Activated CD8-positive, alpha-beta T cell treated with anti-CD3 and anti-CD28 coated beads, Interleukin-2, amount 10 ng/mL, durations not matched to agents 7 days and 5 days (primary cell): ENCODE measurements at regions not wholly inside any gene's neighbourhood (a gene's known extent, or its start where the extent isn't known, plus 50 kb on each side); places are given as distances from the start of the nearest gene placed in this dataset.

Experiments used
- ATAC-seq: fragments of 150-1000 bp; cut with Tn5 transposase; one replicate; pipeline ENCODE4 v1.10.0; 2021; ENCODE audit warnings: moderate library complexity
- CTCF ChIA-PET: fragments of 350-600 bp; sonication (Branson Sonifier 250); formaldehyde crosslinking; loops from one replicate; lab custom pipeline; 2021; ENCODE audit warnings: antibody characterized with exemption; lab: Charles Lee
- POLR2A ChIA-PET: fragments of 350-600 bp; sonication (Branson Sonifier 250); formaldehyde crosslinking; loops from one replicate; lab custom pipeline; 2021; ENCODE audit warnings: antibody characterized with exemption; lab: Charles Lee
- DNase-seq: peaks from one replicate; pipeline ENCODE4 v3.0.0-alpha.2; 2020
- H3K27ac Mint-ChIP-seq: one replicate; pipeline ENCODE4 v1.8.0; 2021; ENCODE audit warnings: mild to moderate bottlenecking, mixed read lengths
- H3K27me3 Mint-ChIP-seq: one replicate; pipeline ENCODE4 v1.8.0; 2021; ENCODE audit warnings: low read depth, mixed read lengths
- H3K36me3 Mint-ChIP-seq: one replicate; pipeline ENCODE4 v1.8.0; 2021; ENCODE audit warnings: low read depth, mixed read lengths
- H3K4me1 Mint-ChIP-seq: one replicate; pipeline ENCODE4 v1.8.0; 2021; ENCODE audit warnings: low read depth, mixed read lengths
- H3K4me3 Mint-ChIP-seq: one replicate; pipeline ENCODE4 v1.8.0; 2021; ENCODE audit warnings: mild to moderate bottlenecking, mixed read lengths
- H3K9me3 Mint-ChIP-seq: one replicate; pipeline ENCODE4 v1.8.0; 2022; ENCODE audit warnings: mixed read lengths; ENCODE audit not compliant: insufficient read depth

DNA sequence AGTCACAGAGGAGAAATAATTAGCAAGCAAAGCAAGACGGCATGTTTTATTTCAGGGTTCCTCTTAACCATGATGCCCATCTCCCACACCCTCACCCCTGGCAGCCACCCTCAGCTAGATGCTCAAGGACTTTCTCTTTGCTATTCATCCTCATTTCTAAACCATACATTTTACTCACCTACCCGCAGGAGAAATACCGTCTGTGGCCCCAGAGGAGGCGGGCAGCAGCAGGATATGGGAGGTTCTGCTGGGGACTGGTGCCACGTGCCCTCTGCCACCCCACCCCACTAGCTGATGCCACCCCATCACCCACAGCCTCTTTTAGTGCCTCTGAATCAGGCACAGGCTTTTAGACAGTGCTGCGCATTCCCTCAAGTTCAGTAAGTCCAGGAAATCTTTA, 168.7 kb upstream of the ITGB1 start:
- DNase-seq: no peak
- Mint-ChIP-seq H3K9me3 (peaks cover 5% of the 10 kb centered on the region), H3K4me3 (no peak overlapping the region), H3K4me1 (peaks cover 43% of the 10 kb centered on the region), H3K27me3 (no peaks in the 10 kb centered on the region), H3K36me3 (peaks cover 5% of the 10 kb centered on the region), H3K27ac (peak overlapping the region; percentile 94)
- peak; percentile 11 for ATAC-seq
- ChIA-PET CTCF (interaction anchor here (0.7 to 1.8 kb wide), 5 partner anchors 10 to 29 kb away, joined by 3 to 10 read pairs (median 5); no protein-coding TSS in a partner anchor), POLR2A (interaction anchor here (1.3 to 1.6 kb wide), 3 partner anchors 12 to 27 kb away, joined by 3 to 12 read pairs (median 9); no protein-coding TSS in a partner anchor)

DNA sequence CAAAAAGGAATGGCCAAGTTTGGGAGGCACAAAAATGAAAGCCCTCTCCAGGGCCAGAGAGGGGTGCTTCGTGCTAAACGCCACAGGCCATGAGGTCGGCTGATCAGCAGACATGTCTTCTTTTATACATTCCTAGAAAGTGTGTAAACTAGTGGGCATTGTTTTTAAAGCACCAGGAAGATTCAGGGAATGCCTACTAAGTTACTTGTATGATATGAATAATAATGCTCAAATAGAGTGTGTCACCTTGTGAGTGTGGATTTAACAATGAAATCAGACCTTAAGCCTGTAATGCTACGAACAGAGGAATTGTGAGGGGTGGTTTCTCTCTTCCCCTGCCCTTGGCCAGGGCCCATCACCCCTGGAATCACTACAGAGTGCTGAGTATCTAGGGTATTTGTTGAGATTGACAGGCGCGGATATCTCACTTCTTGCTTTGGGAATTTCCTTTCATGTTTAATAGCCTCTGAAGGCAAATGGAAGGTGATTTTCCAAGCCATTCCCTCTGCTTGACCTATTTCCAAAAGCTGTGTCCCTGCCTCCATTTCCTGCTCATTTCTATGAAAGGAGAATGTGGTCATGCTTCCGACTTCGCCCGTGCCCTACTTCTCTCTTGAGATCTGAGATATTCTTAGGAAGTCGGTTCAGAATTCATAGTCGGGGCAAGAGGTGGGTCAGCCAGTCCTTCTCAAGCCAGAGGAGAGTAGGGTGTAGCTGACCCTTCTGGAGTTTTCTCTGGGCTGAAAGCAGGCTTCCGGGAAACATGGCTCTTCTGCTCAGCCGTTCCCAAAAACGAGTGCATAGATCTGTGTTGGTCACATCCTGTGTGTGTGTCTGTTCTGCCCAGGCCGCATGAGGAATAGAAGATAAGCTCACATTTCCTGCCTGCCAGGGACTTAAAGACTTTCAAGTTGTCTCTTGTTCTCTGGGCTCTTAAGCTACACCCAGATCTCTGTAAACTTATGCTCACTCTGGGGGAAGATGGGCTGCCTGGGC, 167.8 kb upstream of the ITGB1 start:
- DNase-seq (peak; percentile 63), ATAC-seq (peak; percentile 95)
- Mint-ChIP-seq H3K9me3 (peaks cover 5% of the 10 kb centered on the region), H3K27me3 (no peaks in the 10 kb centered on the region), H3K4me3 (no peak overlapping the region), H3K4me1 (peaks cover 44% of the 10 kb centered on the region), H3K27ac (peak overlapping the region; percentile 94), H3K36me3 (peaks cover 5% of the 10 kb centered on the region)
- CTCF ChIA-PET: interaction anchor here (0.7 to 1.8 kb wide), 9 partner anchors 10 to 117 kb away, joined by 3 to 10 read pairs (median 6); no protein-coding TSS in a partner anchor
- POLR2A ChIA-PET: interaction anchor here (1.3 to 1.6 kb wide), 3 partner anchors 13 to 28 kb away, joined by 3 to 12 read pairs (median 9); no protein-coding TSS in a partner anchor

DNA sequence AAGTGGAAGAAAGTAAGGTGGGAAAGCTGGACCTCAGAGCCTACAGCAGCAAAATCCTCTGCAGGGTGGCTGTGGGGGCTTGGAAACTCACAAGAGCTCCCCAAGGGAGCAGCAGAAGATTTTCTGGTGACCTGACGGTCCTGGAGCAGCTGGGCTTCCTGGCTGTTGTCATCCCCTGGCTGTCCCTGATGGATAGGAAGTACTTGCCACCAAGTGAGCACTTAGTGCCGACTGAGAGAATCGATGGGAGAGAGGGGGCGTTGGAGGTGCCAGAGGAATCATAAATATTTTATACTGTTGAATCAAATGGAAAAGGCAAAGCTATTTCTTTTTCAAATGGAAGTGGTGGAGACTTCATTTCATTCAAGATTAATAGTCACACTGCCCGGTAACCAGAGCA, 167.1 kb upstream of the ITGB1 start:
- Mint-ChIP-seq H3K9me3 (peaks cover 5% of the 10 kb centered on the region), H3K27me3 (no peaks in the 10 kb centered on the region), H3K4me1 (peaks cover 49% of the 10 kb centered on the region), H3K36me3 (peaks cover 5% of the 10 kb centered on the region), H3K4me3 (no peak overlapping the region), H3K27ac (peak overlapping the region; percentile 94)
- CTCF ChIA-PET: interaction anchor here (0.6 to 1.3 kb wide), 3 partner anchors 29 to 151 kb away, joined by 3 to 8 read pairs (median 6); no protein-coding TSS in a partner anchor
- DNase-seq: no peak
- POLR2A ChIA-PET: interaction anchor here (1.6 kb wide), 1 partner anchor 28 kb away, joined by 9 read pairs; no protein-coding TSS in a partner anchor
- ATAC-seq: no peak

DNA sequence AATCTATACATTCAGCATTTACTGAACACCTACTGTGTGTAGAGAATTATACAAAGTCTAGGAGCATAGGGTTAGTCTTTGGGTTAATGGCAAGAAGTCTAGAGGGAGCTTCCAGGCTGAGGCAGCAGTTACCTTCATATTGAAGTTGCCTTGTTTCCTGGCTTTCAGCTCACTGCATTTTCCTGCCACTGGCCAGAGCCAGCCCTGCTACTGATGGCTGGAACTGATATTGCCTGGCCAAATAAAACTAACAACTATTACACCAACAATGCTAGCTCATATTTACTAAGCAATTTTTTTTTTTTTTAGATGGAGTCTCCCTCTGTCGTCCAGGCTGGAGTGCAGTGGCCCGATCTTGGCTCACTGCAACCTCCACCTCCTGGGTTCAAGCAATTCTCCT, 165.7 kb upstream of the ITGB1 start:
- H3K36me3 Mint-ChIP-seq: peaks cover 5% of the 10 kb centered on the region
- POLR2A ChIA-PET: no interaction called here

DNA sequence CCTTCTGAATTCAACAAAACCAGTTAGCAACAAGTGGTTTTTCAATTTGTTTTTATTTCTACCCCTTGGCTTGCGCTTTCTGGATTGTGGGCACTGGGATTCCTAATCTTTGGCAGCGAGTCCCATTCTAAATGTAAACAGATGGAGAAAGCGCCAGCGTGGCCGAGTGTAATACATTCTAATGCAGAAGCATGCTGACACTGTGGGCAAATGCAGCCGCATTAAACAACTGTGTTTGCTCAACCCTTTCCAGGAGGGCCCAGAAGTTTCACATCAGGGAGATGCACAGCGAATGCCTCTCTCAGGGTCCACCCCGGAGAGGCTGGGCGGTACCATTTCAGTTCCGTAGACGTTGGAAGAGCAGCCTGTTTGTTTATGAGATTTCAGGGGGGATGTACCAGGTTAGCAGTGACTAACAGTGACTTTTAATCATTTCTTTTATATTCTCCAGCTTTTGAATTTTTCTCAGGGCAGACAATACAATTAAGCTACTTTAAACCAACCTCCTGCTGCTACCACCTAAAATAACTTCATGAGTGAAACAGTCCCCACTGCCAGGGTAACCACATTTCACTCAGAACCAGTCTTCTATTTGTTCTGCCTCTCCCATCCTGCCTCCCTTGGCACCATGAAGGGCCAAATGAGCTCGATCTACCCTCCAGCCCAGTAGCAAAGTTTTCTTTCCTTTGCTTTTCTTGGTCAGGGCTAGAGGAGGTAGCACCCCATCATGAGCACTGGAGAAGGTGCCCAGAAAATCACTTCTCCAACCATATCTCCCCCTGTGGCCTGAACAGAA, 164.2 kb upstream of the ITGB1 start:
- Mint-ChIP-seq H3K27me3 (no peaks in the 10 kb centered on the region), H3K27ac (peak overlapping the region; percentile 39), H3K9me3 (peaks cover 5% of the 10 kb centered on the region), H3K4me3 (no peak overlapping the region), H3K36me3 (peaks cover 12% of the 10 kb centered on the region), H3K4me1 (peaks cover 55% of the 10 kb centered on the region)
- ChIA-PET POLR2A (no interaction called here), CTCF (interaction anchor here (0.9 to 1.4 kb wide), 2 partner anchors 13 to 19 kb away, joined by 3 read pairs; no protein-coding TSS in a partner anchor)
- ATAC-seq (no peak), DNase-seq (no peak)

More for the DNA sequence above, 165.7 kb upstream of the ITGB1 start:
- Mint-ChIP-seq H3K9me3 (peaks cover 5% of the 10 kb centered on the region), H3K27ac (no peak overlapping the region), H3K27me3 (no peaks in the 10 kb centered on the region), H3K4me1 (peaks cover 51% of the 10 kb centered on the region), H3K4me3 (no peak overlapping the region)
- DNase-seq: no peak
- ATAC-seq: no peak
- CTCF ChIA-PET: interaction anchor here (0.6 to 1.8 kb wide), 4 partner anchors 11 to 642 kb away, joined by 3 to 4 read pairs (median 4); no protein-coding TSS in a partner anchor

DNA sequence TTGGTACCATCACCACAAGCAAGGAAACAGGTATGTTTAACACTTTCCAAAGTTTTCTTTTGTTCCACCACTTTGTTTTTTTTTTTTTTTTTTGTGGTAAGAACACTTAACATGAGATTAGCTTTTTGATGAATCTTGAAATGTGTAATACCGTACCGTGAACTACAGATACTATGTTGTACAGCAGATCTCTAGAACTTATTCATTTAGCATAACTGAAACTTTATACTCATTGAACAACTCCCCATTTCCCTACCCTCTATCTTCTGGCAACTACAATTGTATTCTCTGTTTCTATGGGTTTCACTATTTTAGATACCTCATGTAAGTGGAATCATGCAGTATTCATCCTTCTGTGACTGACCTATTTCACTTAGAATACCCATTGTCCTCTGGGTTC, 162.7 kb upstream of the ITGB1 start:
- Mint-ChIP-seq H3K4me1 (peaks cover 53% of the 10 kb centered on the region), H3K27me3 (no peaks in the 10 kb centered on the region), H3K27ac (no peak overlapping the region), H3K36me3 (peaks cover 7% of the 10 kb centered on the region), H3K9me3 (no peaks in the 10 kb centered on the region), H3K4me3 (no peak overlapping the region)
- ATAC-seq (peak; percentile 40), DNase-seq (no peak)
- POLR2A ChIA-PET: interaction anchor here (0.6 kb wide), 1 partner anchor 13 kb away, joined by 3 read pairs; no protein-coding TSS in a partner anchor
- CTCF ChIA-PET: interaction anchor here (0.9 kb wide), 1 partner anchor 33 kb away, joined by 3 read pairs; no protein-coding TSS in a partner anchor

DNA sequence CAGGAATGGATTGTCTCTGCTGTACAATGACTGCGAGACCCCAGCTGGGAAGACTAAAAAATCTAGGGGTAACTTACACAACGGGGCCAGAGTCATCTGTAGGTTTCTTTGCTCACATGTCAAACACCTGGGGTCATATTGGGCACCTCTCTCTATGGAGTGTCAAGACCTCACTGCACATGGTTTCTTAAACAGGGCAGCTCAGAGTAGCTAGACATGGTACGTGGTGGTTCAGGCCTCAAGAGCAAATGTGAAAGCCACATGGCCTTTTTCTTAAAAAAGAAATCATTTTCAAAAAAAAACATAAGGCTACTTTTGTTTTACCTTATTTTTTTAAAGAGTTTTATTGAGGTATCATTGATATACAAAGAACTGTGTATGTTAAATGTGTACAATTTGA, 162.2 kb upstream of the ITGB1 start:
- ATAC-seq (no peak), DNase-seq (no peak)
- Mint-ChIP-seq H3K4me1 (peaks cover 49% of the 10 kb centered on the region), H3K27ac (no peak overlapping the region), H3K4me3 (no peak overlapping the region), H3K36me3 (peaks cover 7% of the 10 kb centered on the region), H3K27me3 (no peaks in the 10 kb centered on the region), H3K9me3 (no peaks in the 10 kb centered on the region)
- CTCF ChIA-PET: interaction anchor here (0.8 to 1.4 kb wide), 2 partner anchors 13 to 18 kb away, joined by 3 to 5 read pairs; no protein-coding TSS in a partner anchor
- POLR2A ChIA-PET: interaction anchor here (0.6 kb wide), 1 partner anchor 14 kb away, joined by 3 read pairs; no protein-coding TSS in a partner anchor

DNA sequence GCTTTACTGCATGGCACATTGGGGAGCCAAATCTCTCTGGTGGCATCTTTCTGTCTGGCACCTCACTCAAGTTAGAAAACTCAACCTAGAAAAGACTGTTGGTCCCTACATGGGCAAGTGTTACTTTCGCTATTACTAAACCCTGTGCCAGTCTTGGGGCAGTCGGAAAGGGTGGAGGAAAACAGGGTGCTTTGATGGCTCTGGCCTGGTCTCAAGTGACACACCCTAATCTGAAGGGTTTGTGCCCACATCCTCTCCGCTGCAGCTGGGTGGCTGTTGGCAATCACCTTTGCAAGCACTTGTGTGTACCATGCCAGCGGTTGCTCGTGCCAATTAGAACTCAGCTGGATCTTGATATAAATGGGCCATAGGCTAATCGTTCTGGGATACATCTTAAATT, 159.8 kb upstream of the ITGB1 start:
- H3K4me1 Mint-ChIP-seq: peaks cover 47% of the 10 kb centered on the region
- peak; percentile 68 for ATAC-seq
- CTCF ChIA-PET: no interaction called here
- no peaks in the 10 kb centered on the region for H3K9me3 Mint-ChIP-seq
- POLR2A ChIA-PET: no interaction called here
- H3K36me3 Mint-ChIP-seq: peaks cover 7% of the 10 kb centered on the region
- H3K27me3 Mint-ChIP-seq: no peaks in the 10 kb centered on the region
- peak overlapping the region; percentile 67 for H3K27ac Mint-ChIP-seq
- DNase-seq: peak; percentile 48
- H3K4me3 Mint-ChIP-seq: no peak overlapping the region

DNA sequence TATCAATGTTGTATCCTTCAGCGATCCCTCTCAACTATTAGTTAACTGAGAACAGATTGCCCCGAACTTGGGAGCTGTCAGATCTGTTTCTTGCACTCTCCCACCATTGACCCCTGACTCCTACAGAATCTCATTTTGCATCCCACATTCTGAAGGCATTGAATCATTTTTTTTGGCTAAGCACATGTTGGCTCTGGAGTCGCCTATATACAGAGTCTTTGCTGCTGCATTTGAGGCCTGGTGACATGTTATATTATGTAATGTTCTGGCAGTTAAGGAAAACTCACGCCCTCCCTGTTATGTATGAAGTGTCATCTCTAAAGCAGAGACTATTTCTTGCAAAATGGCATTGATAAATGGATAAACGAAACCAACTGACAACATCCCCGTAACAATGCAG, 159.2 kb upstream of the ITGB1 start:
- Mint-ChIP-seq H3K4me3 (no peak overlapping the region), H3K4me1 (peaks cover 43% of the 10 kb centered on the region), H3K36me3 (peaks cover 7% of the 10 kb centered on the region), H3K27me3 (no peaks in the 10 kb centered on the region), H3K27ac (peak overlapping the region; percentile 67), H3K9me3 (no peaks in the 10 kb centered on the region)
- no peak for ATAC-seq
- ChIA-PET CTCF (interaction anchor here (1.0 to 3.3 kb wide), 5 partner anchors 13 to 76 kb away, joined by 3 to 14 read pairs (median 8); no protein-coding TSS in a partner anchor), POLR2A (no interaction called here)
- no peak for DNase-seq

DNA sequence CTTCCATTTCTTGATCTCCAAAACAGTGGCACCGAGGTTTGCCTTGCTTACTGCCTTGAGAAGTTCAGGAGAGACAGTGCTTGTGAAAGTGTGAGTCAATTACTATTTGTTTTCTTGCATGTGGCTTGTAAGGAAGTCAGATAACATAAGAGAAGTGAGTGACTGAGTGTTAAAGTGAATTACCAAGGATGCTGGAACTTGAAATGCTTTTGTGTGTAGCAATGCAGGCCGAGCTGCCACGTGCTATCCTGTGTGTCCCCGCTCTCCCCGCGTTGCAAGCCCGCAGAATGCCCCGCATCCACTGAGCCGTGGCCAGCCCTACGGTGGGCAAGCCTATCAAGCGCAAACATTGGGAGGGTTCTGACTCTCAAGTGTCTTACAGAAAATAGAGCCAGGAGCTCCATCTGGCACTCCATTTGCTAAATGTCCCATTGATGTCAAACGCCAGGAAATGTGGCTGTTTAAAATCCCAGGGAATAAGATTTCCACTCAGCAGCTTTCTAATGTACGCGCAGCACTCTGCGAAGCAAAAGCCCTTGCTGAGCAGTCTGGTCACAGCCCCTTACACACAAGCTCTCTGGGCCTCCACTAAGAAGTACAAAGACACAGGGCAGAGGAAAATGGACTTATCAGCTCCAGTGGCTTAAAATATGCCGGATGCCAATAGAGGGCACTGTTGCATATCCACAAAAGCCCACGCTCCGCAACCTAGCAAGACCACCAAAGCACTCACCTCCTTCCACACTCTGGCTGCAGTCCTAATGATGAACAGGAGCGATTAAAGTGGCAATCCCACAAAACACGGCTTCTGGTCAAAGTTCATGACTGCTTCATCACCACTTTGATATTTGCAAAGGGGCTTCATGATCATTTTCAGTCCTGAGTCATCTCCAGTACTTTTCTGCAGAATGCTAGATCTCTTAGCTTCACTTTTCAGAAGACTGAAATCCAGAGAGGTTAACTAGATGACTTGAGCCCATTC, 158.0 kb upstream of the ITGB1 start:
- ChIA-PET POLR2A (no interaction called here), CTCF (interaction anchor here (0.7 to 3.3 kb wide), 19 partner anchors 10 to 673 kb away, joined by 3 to 14 read pairs (median 7); no protein-coding TSS in a partner anchor)
- ATAC-seq (no peak), DNase-seq (peak; percentile 39)
- peaks cover 44% of the 10 kb centered on the region for H3K4me1 Mint-ChIP-seq
- peak overlapping the region; percentile 26 for H3K27ac Mint-ChIP-seq
- H3K27me3 Mint-ChIP-seq: no peaks in the 10 kb centered on the region
- H3K36me3 Mint-ChIP-seq: peaks cover 7% of the 10 kb centered on the region
- H3K4me3 Mint-ChIP-seq: no peak overlapping the region
- no peaks in the 10 kb centered on the region for H3K9me3 Mint-ChIP-seq
